Fibroblast of skin of right biceps (primary cell): ENCODE measurements at regions not wholly inside any gene's neighbourhood (a gene's known extent, or its start where the extent isn't known, plus 50 kb on each side); places are given as distances from the start of the nearest gene placed in this dataset.

Experiments used
- DNase-seq: peaks from one replicate; pipeline ENCODE4 v3.0.0-alpha.2; 2013

- DNase-seq = no peak
These were observed 227.4 kb downstream of the SLC7A11 start for GRCh38 chr4:138014590-138015288.

GRCh38 chr4:138013625-138014024, 228.5 kb downstream of the SLC7A11 start:
- DNase-seq = no peak

- DNase-seq = no peak
These were observed 231.5 kb downstream of the SLC7A11 start for GRCh38 chr4:138010639-138011038.

GRCh38 chr4:138007572-138007971, 234.6 kb downstream of the SLC7A11 start:
- DNase-seq = peak; percentile 22

GRCh38 chr4:138005486-138005885, 236.7 kb downstream of the SLC7A11 start:
- peak; percentile 46 for DNase-seq

- DNase-seq = peak; percentile 40
These were observed 238.9 kb downstream of the SLC7A11 start for GRCh38 chr4:138003248-138003647.

- DNase-seq = peak; percentile 94
These were observed 243.3 kb downstream of the SLC7A11 start for GRCh38 chr4:137998666-137999429.

- DNase-seq = no peak
These were observed 244.7 kb downstream of the SLC7A11 start for GRCh38 chr4:137997496-137997895.

- peak; percentile 82 for DNase-seq
These were observed 247.3 kb downstream of the SLC7A11 start for GRCh38 chr4:137994853-137995252.

GRCh38 chr4:137993232-137993631, 248.9 kb downstream of the SLC7A11 start:
- DNase-seq = no peak

GRCh38 chr4:137981277-137981676, 260.9 kb downstream of the SLC7A11 start:
- DNase-seq = peak; percentile 71

GRCh38 chr4:137980641-137981040, 261.5 kb downstream of the SLC7A11 start:
- no peak for DNase-seq

- no peak for DNase-seq
These were observed 262.2 kb downstream of the SLC7A11 start for GRCh38 chr4:137979938-137980337.

GRCh38 chr4:137968956-137969678, 273.0 kb downstream of the SLC7A11 start:
- peak; percentile 62 for DNase-seq

- peak; percentile 27 for DNase-seq
These were observed 274.5 kb downstream of the SLC7A11 start for GRCh38 chr4:137967480-137968190.

GRCh38 chr4:137966504-137966903, 275.6 kb downstream of the SLC7A11 start:
- no peak for DNase-seq

GRCh38 chr4:137961051-137961438, 281.1 kb downstream of the SLC7A11 start:
- no peak for DNase-seq

GRCh38 chr4:137960371-137961050, 281.6 kb downstream of the SLC7A11 start:
- peak; percentile 93 for DNase-seq

- DNase-seq = no peak
These were observed 284.3 kb downstream of the SLC7A11 start for GRCh38 chr4:137957806-137958205.

- peak; percentile 66 for DNase-seq
These were observed 285.9 kb downstream of the SLC7A11 start for GRCh38 chr4:137956256-137956655.

- DNase-seq = no peak
These were observed 286.6 kb downstream of the SLC7A11 start for GRCh38 chr4:137955595-137955994.

GRCh38 chr4:137952116-137952515, 290.0 kb downstream of the SLC7A11 start:
- DNase-seq = no peak
